B cell (primary cell): ENCODE measurements at regions not wholly inside any gene's neighbourhood (a gene's known extent, or its start where the extent isn't known, plus 50 kb on each side); places are given as distances from the start of the nearest gene placed in this dataset.

Experiments used
- ATAC-seq: fragments of 200-7000 bp; cut with Tn5 transposase; one replicate; pipeline ENCODE4 v1.10.0; 2021; ENCODE audit warnings: low read depth, mild to moderate bottlenecking, moderate number of reproducible peaks, moderate library complexity
- CTCF ChIA-PET: fragments of 350-600 bp; sonication (Branson Sonifier 250); formaldehyde crosslinking; loops from one replicate; lab custom pipeline; 2021; ENCODE audit warnings: antibody characterized with exemption, inconsistent platforms; lab: Charles Lee
- POLR2A ChIA-PET: fragments of 350-600 bp; sonication (Branson Sonifier 250); formaldehyde crosslinking; loops from one replicate; lab custom pipeline; 2021; ENCODE audit warnings: antibody characterized with exemption; lab: Charles Lee
- DNase-seq: peaks from one replicate; pipeline ENCODE4 v3.0.0; 2013
- H2AFZ ChIP-seq: 2 replicates; pipeline ENCODE4 v1.6.1; 2012; ENCODE audit warnings: mild to moderate bottlenecking, low read depth, low read length; ENCODE audit not compliant: insufficient read depth, poor library complexity, severe bottlenecking
- H3K27ac ChIP-seq, 2 donors: 1 replicate in 1 of 2; 2 replicates in 1 of 2; pipeline ENCODE4 v1.5.1; 2012 to 2013; ENCODE audit warnings: low read length in 2 of 2, mild to moderate bottlenecking in 2 of 2, moderate library complexity in 1 of 2
- H3K27me3 ChIP-seq, 4 experiments: fragments of 200-600 bp in 1 of 4; sonication (generic) in 1 of 4; replicated peaks in 1 of 4; 1 replicate in 2 of 4; 2 replicates in 2 of 4; pipeline versions ENCODE4 v1.6.1 to v1.7.0; 2013 to 2016; ENCODE audit warnings: low read length in 3 of 4, mild to moderate bottlenecking in 2 of 4, mixed read lengths in 1 of 4, moderate library complexity in 1 of 4; ENCODE audit not compliant: insufficient read depth in 4 of 4, control insufficient read depth in 3 of 4; ENCODE audit errors: control extremely low read depth in 1 of 4
- H3K36me3 ChIP-seq, 2 experiments: replicated peaks in 1 of 2; 1 replicate in 1 of 2; 2 replicates in 1 of 2; pipeline versions ENCODE4 v1.6.1 to v1.7.1; 2013; ENCODE audit warnings: low read length in 1 of 2; ENCODE audit not compliant: insufficient read depth in 2 of 2, control insufficient read depth in 1 of 2; ENCODE audit errors: control extremely low read depth in 1 of 2, extremely low read depth in 1 of 2
- H3K4me1 ChIP-seq, 2 donors: fragments of 200-600 bp in 1 of 2; sonication (generic) in 1 of 2; 1 replicate in 1 of 2; 2 replicates in 1 of 2; pipeline versions ENCODE4 v1.5.1 to v1.6.1; 2013 to 2017; ENCODE audit warnings: low read length in 2 of 2; ENCODE audit not compliant: control insufficient read depth in 2 of 2, insufficient read depth in 2 of 2
- H3K4me2 ChIP-seq: replicated peaks from 2 replicates; pipeline ENCODE3; 2012; ENCODE audit warnings: mild to moderate bottlenecking, low read depth, low read length; ENCODE audit not compliant: poor library complexity, severe bottlenecking
- H3K4me3 ChIP-seq, 5 experiments: fragments of 200-600 bp in 1 of 5; sonication (generic) in 1 of 5; 1 replicate in 3 of 5; 2 replicates in 2 of 5; pipeline versions ENCODE4 v1.5.1 to v1.7.0; 2011 to 2016; ENCODE audit warnings: low read length in 4 of 5, mild to moderate bottlenecking in 4 of 5, low read depth in 2 of 5, control low read depth in 1 of 5, moderate library complexity in 1 of 5; ENCODE audit not compliant: insufficient read depth in 1 of 5; ENCODE audit errors: control extremely low read depth in 1 of 5, extremely low read depth in 1 of 5
- H3K79me2 ChIP-seq: fragments of 200-600 bp; sonication (generic); one replicate; pipeline ENCODE4 v1.6.0; 2016; ENCODE audit warnings: low read length; ENCODE audit not compliant: control insufficient read depth, insufficient read depth
- H3K9ac ChIP-seq: fragments of 200-600 bp; sonication (generic); 2 replicates; pipeline ENCODE4 v1.6.1; 2017; ENCODE audit warnings: mild to moderate bottlenecking, low read length, moderate library complexity
- H3K9me3 ChIP-seq, 3 donors: one replicate each; pipeline versions ENCODE4 v1.6.1 to v1.7.1; 2013; ENCODE audit warnings: low read length in 2 of 3; ENCODE audit not compliant: control insufficient read depth in 2 of 3, insufficient read depth in 1 of 3; ENCODE audit errors: control extremely low read depth in 1 of 3
- H4K20me1 ChIP-seq: 2 replicates; pipeline ENCODE4 v1.6.0; 2012; ENCODE audit warnings: mild to moderate bottlenecking, low read length; ENCODE audit not compliant: insufficient read depth, control insufficient read depth, poor library complexity, severe bottlenecking
- H3K27ac Mint-ChIP-seq: one replicate; pipeline ENCODE4 v1.8.0; 2021; ENCODE audit warnings: mixed read lengths
- H3K27me3 Mint-ChIP-seq: one replicate; pipeline ENCODE4 v1.8.0; 2021; ENCODE audit warnings: mixed read lengths
- H3K4me1 Mint-ChIP-seq: one replicate; pipeline ENCODE4 v1.8.0; 2021; ENCODE audit warnings: mixed read lengths
- H3K4me3 Mint-ChIP-seq: one replicate; pipeline ENCODE4 v1.8.0; 2021; ENCODE audit warnings: mixed read lengths
- H3K9me3 Mint-ChIP-seq: one replicate; pipeline ENCODE4 v1.8.0; 2022; ENCODE audit warnings: mixed read lengths; ENCODE audit not compliant: insufficient read depth
- EZH2 ChIP-seq: IDR thresholded peaks from 2 replicates; pipeline ENCODE4 v1.6.1; 2012; ENCODE audit warnings: borderline replicate concordance, low read depth, mild to moderate bottlenecking, moderate library complexity, low read length; ENCODE audit not compliant: insufficient read depth, poor library complexity, severe bottlenecking
- WGBS: methylation state at CpG from one replicate; pipeline ENCODE4 v1.1.5; 2013; ENCODE audit warnings: missing lambda C conversion rate; ENCODE audit not compliant: insufficient coverage; 5-methylcytosine and 5-hydroxymethylcytosine counted together
- intact Hi-C: fragments of 100-400 bp; cut with micrococcal nuclease; formaldehyde crosslinking; loops from one replicate; pipeline ENCODE4 v1.10.0; 2022
- TF ChIP-seq, protein P1 (sequence below): fragments of 200-600 bp; IDR thresholded peaks from one replicate; pipeline ENCODE4 v1.8.0; 2022; ENCODE audit warnings: antibody characterized with exemption, mild to moderate bottlenecking

DNA sequence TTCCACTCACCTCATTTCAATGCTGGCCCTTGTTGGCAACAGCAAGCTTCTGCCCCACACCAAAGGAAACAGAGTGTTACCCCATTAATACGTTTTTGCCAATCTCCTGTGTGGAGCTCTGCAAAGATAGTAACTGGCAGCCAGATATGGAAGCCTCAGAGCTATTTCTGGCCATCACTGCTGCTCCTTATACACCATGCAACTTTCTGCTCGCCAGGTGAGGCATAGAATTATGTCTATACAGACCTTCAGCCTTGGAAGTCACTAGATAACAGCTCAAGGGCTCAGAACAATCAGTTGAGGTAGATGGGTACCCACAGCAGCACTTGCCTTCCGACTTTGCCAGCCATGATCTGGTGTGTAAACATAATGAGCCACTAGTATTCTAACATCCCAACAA lies 214.8 kb upstream of the ALG10B start:
- Mint-ChIP-seq H3K27me3 (no peaks in the 10 kb centered on the region), H3K4me3 (no peak overlapping the region), H3K9me3 (no peaks in the 10 kb centered on the region), H3K4me1 (no peaks in the 10 kb centered on the region), H3K27ac (no peak overlapping the region)
- POLR2A ChIA-PET = no interaction called here
- no peak for DNase-seq
- intact Hi-C loops = no loop called here
- H3K4me2 ChIP-seq = no peak overlapping the region
- no peaks in the 10 kb centered on the region for H3K27me3 ChIP-seq
- H3K4me3 ChIP-seq = no peak overlapping the region
- 39% methylated on average over 2 of the region's 3 CpGs for WGBS
- H2AFZ ChIP-seq = no peak overlapping the region
- no peaks in the 10 kb centered on the region for H3K79me2 ChIP-seq
- peaks cover 0 to 17% (median 3%) of the 10 kb centered on the region in 3 donors for H3K9me3 ChIP-seq
- no peak for ATAC-seq
- no peaks in the 10 kb centered on the region for H4K20me1 ChIP-seq
- no peaks in the 10 kb centered on the region for H3K4me1 ChIP-seq
- no peak overlapping the region for H3K27ac ChIP-seq
- H3K36me3 ChIP-seq = no peaks in the 10 kb centered on the region
- H3K9ac ChIP-seq = no peak overlapping the region
- CTCF ChIA-PET = no interaction called here
- no peak for TF ChIP-seq EZH2
- TF ChIP-seq, protein P1, sequence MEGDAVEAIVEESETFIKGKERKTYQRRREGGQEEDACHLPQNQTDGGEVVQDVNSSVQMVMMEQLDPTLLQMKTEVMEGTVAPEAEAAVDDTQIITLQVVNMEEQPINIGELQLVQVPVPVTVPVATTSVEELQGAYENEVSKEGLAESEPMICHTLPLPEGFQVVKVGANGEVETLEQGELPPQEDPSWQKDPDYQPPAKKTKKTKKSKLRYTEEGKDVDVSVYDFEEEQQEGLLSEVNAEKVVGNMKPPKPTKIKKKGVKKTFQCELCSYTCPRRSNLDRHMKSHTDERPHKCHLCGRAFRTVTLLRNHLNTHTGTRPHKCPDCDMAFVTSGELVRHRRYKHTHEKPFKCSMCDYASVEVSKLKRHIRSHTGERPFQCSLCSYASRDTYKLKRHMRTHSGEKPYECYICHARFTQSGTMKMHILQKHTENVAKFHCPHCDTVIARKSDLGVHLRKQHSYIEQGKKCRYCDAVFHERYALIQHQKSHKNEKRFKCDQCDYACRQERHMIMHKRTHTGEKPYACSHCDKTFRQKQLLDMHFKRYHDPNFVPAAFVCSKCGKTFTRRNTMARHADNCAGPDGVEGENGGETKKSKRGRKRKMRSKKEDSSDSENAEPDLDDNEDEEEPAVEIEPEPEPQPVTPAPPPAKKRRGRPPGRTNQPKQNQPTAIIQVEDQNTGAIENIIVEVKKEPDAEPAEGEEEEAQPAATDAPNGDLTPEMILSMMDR = no peak

DNA sequence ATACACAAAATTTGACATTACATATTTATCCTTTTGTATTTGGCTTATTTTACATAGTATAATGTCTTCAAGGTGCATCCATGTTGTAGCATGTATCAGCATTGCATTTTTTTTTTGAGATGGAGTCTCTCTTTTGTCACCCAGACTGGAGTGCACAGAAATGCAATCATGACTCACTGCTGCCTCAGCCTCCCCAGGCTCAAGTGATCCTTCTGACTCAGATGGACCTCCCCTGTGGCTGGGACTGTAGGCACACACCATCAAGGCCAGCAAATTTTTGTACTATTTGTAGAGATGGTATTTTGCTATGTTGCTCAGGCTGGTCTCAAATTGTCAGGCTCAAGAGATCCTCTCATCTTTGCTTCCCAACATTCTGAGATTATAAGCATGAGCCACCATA lies 214.4 kb upstream of the ALG10B start:
- Mint-ChIP-seq H3K27ac (no peak overlapping the region), H3K9me3 (no peaks in the 10 kb centered on the region), H3K4me3 (no peak overlapping the region), H3K27me3 (no peaks in the 10 kb centered on the region), H3K4me1 (no peaks in the 10 kb centered on the region)
- Histone ChIP-seq H3K4me2 (no peak overlapping the region), H3K79me2 (no peaks in the 10 kb centered on the region), H3K4me3 (no peak overlapping the region), H3K27me3 (no peaks in the 10 kb centered on the region), H3K27ac (no peak overlapping the region), H3K9ac (no peak overlapping the region), H3K36me3 (no peaks in the 10 kb centered on the region), H4K20me1 (no peaks in the 10 kb centered on the region), H2AFZ (no peak overlapping the region), H3K9me3 (peaks cover 0 to 17% (median 3%) of the 10 kb centered on the region in 3 donors), H3K4me1 (no peaks in the 10 kb centered on the region)
- ChIA-PET CTCF (no interaction called here), POLR2A (no interaction called here)
- DNase-seq (no peak), ATAC-seq (no peak)
- TF ChIP-seq EZH2 = no peak
- intact Hi-C loops = no loop called here
